ENCODE measurements at regions not wholly inside any gene's neighbourhood (a gene's known extent, or its start where the extent isn't known, plus 50 kb on each side); places are given as distances from the start of the nearest gene placed in this dataset.

DNA sequence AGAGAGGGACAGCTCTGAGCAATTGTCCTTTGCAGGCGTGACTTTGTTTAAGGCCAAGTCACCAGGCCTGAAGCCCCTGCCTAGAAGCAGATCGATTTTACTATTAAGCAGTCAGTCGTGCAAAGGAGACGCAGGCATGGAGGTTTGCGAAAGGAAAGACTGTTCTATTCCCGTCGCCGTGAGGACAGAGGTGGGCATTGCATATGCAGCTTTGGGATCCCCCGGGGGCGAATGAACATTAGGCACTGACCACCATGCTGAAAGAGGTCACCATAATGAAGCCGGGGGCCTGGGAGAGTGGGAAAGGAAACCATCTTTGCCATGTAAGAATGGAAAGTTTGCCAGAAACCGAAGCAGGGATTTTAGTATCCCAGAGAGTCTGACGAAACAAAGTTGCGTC, 231.6 kb downstream of the BCL11A start:
- DNase-seq (ENCODE audit: low read depth, low spot score): no peak

DNA sequence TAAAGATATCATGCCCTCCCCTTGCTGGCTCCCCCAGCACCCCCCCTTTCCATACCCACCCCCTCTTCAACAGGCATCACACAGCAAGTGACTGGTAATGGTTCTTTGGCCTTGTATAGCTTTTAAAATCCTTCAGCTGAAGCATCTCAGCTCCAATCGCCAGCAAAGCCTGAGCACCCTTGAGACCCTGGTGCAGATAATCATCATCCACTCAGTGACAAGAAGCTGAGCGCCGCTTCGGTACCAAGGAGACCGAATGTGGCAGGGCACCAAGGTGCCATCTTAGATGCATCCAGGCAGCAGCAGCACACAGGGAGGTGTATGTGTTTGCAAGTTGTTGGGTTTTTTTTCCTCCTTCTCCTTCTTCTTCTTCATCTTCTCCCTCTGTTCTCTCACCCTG, 232.7 kb downstream of the BCL11A start:
- no peak for DNase-seq (ENCODE audit: low read depth, low spot score)

- no peak for DNase-seq (ENCODE audit: low read depth, low spot score)
Observed at GRCh38 chr2:60319031-60319547, 234.4 kb downstream of the BCL11A start.

DNA sequence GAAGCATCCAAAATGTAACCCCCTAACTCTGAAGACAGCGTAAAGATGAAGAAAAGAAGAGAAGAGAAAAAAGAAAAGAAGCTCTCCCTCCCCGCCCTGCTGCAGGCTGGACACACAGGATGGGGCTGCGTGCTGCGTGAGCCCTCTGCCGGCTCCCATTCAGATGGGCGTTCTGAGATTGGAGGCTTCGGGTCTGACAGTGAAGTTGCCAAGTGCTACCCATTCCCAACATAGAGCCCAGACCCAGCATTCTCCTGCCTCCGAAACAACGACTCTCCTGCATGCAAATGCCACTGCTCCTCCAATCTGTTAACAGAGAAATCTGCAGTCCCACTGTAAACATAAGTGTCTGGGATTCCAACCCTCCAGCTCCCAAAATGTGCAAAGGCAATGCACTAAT, 234.9 kb downstream of the BCL11A start:
- DNase-seq (ENCODE audit: low read depth, low spot score): no peak

- no peak for DNase-seq (ENCODE audit: low read depth, low spot score)
Observed at GRCh38 chr2:60317844-60318243, 235.6 kb downstream of the BCL11A start.

DNA sequence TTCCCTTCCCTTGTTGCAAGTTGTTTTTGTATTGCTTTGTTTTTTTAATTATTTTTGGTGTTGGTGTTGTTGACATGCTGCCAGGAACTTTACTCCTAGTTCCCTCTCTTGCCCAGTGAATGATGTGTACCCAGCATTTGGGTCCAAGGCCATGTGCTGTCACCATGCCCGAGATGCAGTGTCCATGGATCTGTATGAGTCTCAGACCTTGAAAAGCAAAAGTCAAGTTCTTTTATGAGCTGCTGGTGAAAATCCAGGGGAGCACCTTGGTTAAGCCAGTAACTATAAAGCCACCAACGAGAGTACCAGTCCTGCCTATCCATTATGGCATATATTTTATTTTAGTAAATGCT, 236.4 kb downstream of the BCL11A start:
- DNase-seq (ENCODE audit: low read depth, low spot score): no peak

DNA sequence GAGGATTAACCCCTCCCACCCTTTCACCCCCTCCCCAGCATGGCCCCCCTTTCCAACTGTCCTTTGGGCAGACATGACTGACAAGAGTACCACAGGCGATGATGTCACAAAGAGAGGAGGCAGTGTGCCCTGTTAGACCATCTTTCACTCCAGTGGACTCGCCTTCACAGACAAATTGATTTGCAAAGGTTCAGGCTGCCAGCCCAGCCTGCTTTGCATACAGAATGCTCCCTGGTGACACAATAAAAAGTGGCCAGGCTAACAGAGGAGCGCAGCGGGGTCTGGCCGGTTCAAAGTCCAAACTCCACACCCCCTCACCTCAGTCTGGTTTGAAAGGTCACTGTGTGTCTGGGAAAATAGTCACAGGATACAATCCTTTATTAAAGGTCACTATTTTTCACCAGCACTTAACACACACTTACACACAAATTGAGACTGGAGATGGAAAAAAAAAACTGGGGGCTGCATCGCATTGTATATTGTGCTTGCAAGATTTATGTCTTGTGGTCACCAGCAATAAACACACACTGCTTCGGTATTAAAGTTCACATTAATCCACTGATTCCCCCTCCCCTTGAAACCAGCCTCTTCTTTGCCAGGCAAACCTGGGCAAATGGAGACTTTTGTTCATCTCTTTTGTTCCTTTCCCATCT, 236.9 kb downstream of the BCL11A start:
- DNase-seq (ENCODE audit: low read depth, low spot score): no peak

DNA sequence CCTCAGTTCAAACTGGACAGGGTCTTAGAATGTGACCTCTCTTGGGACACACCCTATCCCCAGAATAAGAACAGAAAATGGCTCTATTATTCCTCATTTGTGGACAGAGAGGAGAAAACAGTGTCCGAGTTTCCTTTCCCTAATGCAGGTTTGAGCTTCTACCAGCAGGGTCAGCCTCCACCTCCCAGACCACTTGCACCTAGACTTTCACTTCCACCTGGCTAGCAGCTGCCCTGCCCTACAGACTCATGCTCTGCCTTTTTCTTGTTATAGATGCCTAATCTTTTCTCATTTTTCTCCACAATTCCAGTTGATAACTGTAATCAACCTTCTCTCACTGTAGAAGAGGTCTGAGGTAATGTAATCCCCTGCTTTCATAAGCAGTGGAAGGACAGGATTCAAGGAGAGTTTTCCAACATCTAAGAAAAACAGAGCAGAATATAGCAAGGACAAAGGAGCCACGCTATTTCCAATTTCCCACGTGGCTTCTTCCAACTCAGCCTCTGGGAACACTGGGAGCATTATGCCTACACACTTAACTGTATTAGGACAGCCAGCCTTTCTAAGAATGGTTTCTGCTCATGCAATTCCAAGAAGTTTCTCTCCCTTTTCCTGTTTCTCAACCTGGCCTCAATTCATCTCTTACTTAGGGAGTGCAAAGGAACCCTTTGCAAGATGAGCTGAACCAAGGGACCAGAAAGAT, 239.8 kb downstream of the BCL11A start:
- no peak for DNase-seq (ENCODE audit: low read depth, low spot score)

DNA sequence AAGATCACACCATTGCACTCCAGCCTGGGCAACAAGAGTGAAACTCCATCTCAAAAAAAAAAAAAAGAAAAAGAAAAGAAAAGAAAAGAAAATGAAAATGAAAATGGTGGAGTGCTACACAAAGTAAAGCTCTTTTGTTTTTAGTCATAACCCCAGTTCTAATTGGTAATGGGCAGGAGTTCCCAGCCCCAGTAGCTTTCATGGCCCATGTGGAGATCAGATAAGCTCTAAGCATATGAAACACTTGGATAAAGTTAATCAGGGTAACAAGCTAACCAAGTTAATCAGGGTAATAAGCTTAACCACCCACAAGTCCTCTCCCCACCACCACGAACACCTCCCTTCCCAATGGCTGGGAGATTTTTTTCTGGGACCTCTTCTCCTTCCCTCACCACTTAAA, 240.8 kb downstream of the BCL11A start:
- DNase-seq (ENCODE audit: low read depth, low spot score): no peak

DNA sequence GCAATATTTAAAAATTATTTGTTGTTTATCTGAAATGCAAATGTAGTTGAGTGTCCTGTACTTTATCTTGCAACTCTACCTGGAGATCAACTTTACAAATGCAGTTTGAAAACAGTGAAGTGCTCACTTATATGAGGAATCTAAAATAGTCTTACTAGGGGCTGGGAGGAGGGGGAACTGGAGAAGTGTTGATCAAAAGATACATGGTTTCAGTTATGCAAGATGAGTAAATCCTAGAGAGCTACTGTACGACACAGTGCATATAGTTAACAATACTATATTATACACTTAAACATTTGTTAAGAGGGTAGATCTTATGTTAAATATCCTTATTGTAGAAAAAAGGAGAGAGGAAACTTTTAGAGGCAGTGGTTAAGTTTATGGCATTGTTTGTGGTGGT, 241.9 kb downstream of the BCL11A start:
- no peak for DNase-seq (ENCODE audit: low read depth, low spot score)

- DNase-seq (ENCODE audit: low read depth, low spot score): no peak
Observed at GRCh38 chr2:60309941-60310660, 243.4 kb downstream of the BCL11A start.

- no peak for DNase-seq (ENCODE audit: low read depth, low spot score)
Observed at GRCh38 chr2:60309336-60309735, 244.1 kb downstream of the BCL11A start.

- DNase-seq (ENCODE audit: low read depth, low spot score): no peak
Observed at GRCh38 chr2:60306267-60306861, 247.1 kb downstream of the BCL11A start.

GRCh38 chr2:60303680-60304079, 249.8 kb downstream of the BCL11A start:
- DNase-seq (ENCODE audit: low read depth, low spot score): no peak

- DNase-seq (ENCODE audit: low read depth, low spot score): no peak
Observed at GRCh38 chr2:60302377-60303126, 250.9 kb downstream of the BCL11A start.

- no peak for DNase-seq (ENCODE audit: low read depth, low spot score)
Observed at GRCh38 chr2:60301726-60302125, 251.7 kb downstream of the BCL11A start.

GRCh38 chr2:60299179-60299578, 254.3 kb downstream of the BCL11A start:
- no peak for DNase-seq (ENCODE audit: low read depth, low spot score)

DNA sequence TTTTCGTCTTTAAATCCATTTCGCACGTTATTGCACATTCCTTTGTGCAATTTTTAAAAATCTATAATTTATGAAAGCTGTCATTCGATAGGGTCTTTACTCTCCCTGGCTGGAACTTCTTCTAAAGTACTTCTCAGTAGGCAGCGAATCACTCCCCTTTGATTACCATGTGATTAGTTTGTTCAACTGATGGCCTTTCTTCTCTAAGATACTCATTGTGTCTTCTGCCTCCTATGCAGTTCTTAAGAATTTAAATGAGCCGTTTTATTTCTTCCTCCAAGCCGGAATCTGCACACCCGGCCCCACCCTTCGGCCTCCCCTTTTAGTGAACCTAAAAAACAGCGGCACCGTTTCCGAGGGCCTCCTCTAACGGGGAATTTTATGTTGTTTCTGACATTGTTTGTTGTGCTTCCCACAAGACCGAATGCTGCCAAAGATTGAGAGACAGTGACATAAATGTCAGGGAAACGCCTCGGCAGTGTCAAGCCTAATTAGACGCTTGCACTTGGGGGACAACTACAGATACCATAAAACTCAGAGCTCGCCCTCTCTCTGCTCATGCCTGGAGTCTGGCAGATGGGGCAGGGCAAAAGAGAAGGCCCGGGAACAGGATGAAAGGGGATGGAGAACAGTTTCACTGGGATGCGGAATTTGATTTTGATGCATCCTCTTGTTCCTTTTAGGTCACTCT, 255.3 kb downstream of the BCL11A start:
- no peak for DNase-seq (ENCODE audit: low read depth, low spot score)

GRCh38 chr2:60297296-60298005, 256.0 kb downstream of the BCL11A start:
- DNase-seq (ENCODE audit: low read depth, low spot score): no peak

GRCh38 chr2:60296219-60296955, 257.1 kb downstream of the BCL11A start:
- no peak for DNase-seq (ENCODE audit: low read depth, low spot score)

Data from smooth muscle cell of the brain vasculature (primary cell).